HepG2 (cell line): ENCODE measurements at regions not wholly inside any gene's neighbourhood (a gene's known extent, or its start where the extent isn't known, plus 50 kb on each side); places are given as distances from the start of the nearest gene placed in this dataset.
A peak's percentile ranks its signal among the peaks of the same experiment; 100 is the strongest.

ENCODE experiments used
- ERF ChIP-seq: IDR thresholded peaks from 2 replicates; pipeline ENCODE4 v1.6.1; 2018; ENCODE audit warnings: missing biosample characterization, missing genetic modification reagents
- FOXK1 ChIP-seq: sonication (generic); formaldehyde crosslinking; IDR thresholded peaks from 2 replicates; pipeline ENCODE4 v1.4.0; 2020; ENCODE audit warnings: low read depth, missing genetic modification reagents, borderline replicate concordance
- FOXP1 ChIP-seq, 2 experiments: fragments of 450-650 bp in 1 of 2; IDR thresholded peaks; 2 replicates each; pipeline ENCODE4 v1.6.1; 2017 to 2018; ENCODE audit warnings: antibody characterized with exemption in 1 of 2
- ISL2 ChIP-seq: sonication (generic); formaldehyde crosslinking; IDR thresholded peaks from 2 replicates; pipeline ENCODE4 v1.5.0; 2020; ENCODE audit warnings: missing genetic modification reagents
- MIER2 ChIP-seq: IDR thresholded peaks from 2 replicates; pipeline ENCODE4 v1.6.1; 2016; ENCODE audit warnings: missing biosample characterization, missing genetic modification reagents
- NCOA2 ChIP-seq: sonication (generic); formaldehyde crosslinking; IDR thresholded peaks from 2 replicates; pipeline ENCODE4 v1.8.0; 2022; ENCODE audit warnings: inconsistent platforms
- NFIC ChIP-seq: IDR thresholded peaks from 2 replicates; pipeline ENCODE4 v1.6.1; 2012; ENCODE audit warnings: mild to moderate bottlenecking, low read length, inconsistent platforms
- NR2F6 ChIP-seq, 2 experiments: IDR thresholded peaks; 2 replicates each; pipeline ENCODE4 v1.6.1; 2016; ENCODE audit warnings: antibody characterized with exemption in 1 of 2, mild to moderate bottlenecking in 1 of 2
- PPARG ChIP-seq: conservative IDR thresholded peaks from 2 replicates; pipeline ENCODE4 v1.6.1; 2016; ENCODE audit warnings: missing biosample characterization, missing genetic modification reagents
- RARA ChIP-seq: IDR thresholded peaks from 2 replicates; pipeline ENCODE4 v1.6.1; 2016; ENCODE audit warnings: missing genetic modification reagents, missing compliant biosample characterization
- SOX6 ChIP-seq, 2 experiments: fragments of 450-650 bp in 1 of 2; sonication (generic) in 1 of 2; formaldehyde crosslinking in 1 of 2; IDR thresholded peaks; 2 replicates each; pipeline versions ENCODE4 v1.4.0 to v1.6.1; 2017 to 2020; ENCODE audit warnings: antibody characterized with exemption in 1 of 2, mild to moderate bottlenecking in 1 of 2, missing genetic modification reagents in 1 of 2
- TBX3 ChIP-seq: fragments of 450-650 bp; IDR thresholded peaks from 2 replicates; pipeline ENCODE4 v1.6.1; 2017; ENCODE audit warnings: antibody characterized with exemption, mild to moderate bottlenecking, inconsistent platforms, borderline replicate concordance
- ZNF234 ChIP-seq: sonication (generic); formaldehyde crosslinking; conservative IDR thresholded peaks from 2 replicates; pipeline ENCODE4 v1.5.1; 2020; ENCODE audit warnings: mild to moderate bottlenecking, missing genetic modification reagents
- ZNF280D ChIP-seq: sonication (generic); formaldehyde crosslinking; IDR thresholded peaks from 2 replicates; pipeline ENCODE4 v1.5.1; 2020; ENCODE audit warnings: mild to moderate bottlenecking, missing genetic modification reagents
- ZNF609 ChIP-seq: sonication (generic); formaldehyde crosslinking; IDR thresholded peaks from 2 replicates; pipeline ENCODE4 v1.4.0; 2020; ENCODE audit warnings: mild to moderate bottlenecking, missing genetic modification reagents, borderline replicate concordance
- ZNF781 ChIP-seq: sonication (generic); formaldehyde crosslinking; IDR thresholded peaks from 2 replicates; pipeline ENCODE4 v1.5.1; 2020; ENCODE audit warnings: borderline replicate concordance, mild to moderate bottlenecking, missing genetic modification reagents; ENCODE audit errors: not compliant biosample characterization

- TF ChIP-seq ERF (CRISPR knock-in tag) (peak; percentile 52; the same call in 1 of the 2 replicates), ISL2 (peak; percentile 53; the same call in 1 of the 2 replicates), ZNF280D (CRISPR knock-in tag) (0 out of 2 replicates have a peak, but pooled peaks have one; percentile 55), PPARG (CRISPR knock-in tag) (peak; percentile 80), TBX3 (peak; percentile 55; the same call in 1 of the 2 replicates), SOX6 (IDR thresholded peaks at IDR 0.05) (no peak), SOX6 (CRISPR knock-in tag; IDR thresholded peaks at IDR 0.05) (peak; percentile 28; the same call in 1 of the 2 replicates), NFIC (0 out of 2 replicates have a peak, but pooled peaks have one; percentile 23), FOXK1 (CRISPR knock-in tag) (0 out of 2 replicates have a peak, but pooled peaks have one; percentile 23), ZNF609 (CRISPR knock-in tag) (peak; percentile 54; the same call in 1 of the 2 replicates), ZNF234 (CRISPR knock-in tag) (no peak), FOXP1 (IDR thresholded peaks at IDR 0.05) (no peak), FOXP1 (CRISPR knock-in tag; IDR thresholded peaks at IDR 0.05) (peak; percentile 72), NCOA2 (CRISPR knock-in tag) (peak; percentile 59; the same call in 1 of the 2 replicates), NR2F6 (IDR thresholded peaks at IDR 0.05) (peak; percentile 24; the same call in 1 of the 2 replicates), NR2F6 (CRISPR knock-in tag; IDR thresholded peaks at IDR 0.05) (no peak; the same call in 1 of the 2 replicates), MIER2 (CRISPR knock-in tag) (no peak), ZNF781 (CRISPR knock-in tag) (no peak), RARA (CRISPR knock-in tag) (peak; percentile 88)
- TF ChIP-seq, all 625 proteins: peak for 46
Measured at GRCh38 chr13:49855930-49856329, 63.4 kb upstream of the KPNA3 start (continued).
